ENCODE measurements at regions not wholly inside any gene's neighbourhood (a gene's known extent, or its start where the extent isn't known, plus 50 kb on each side); places are given as distances from the start of the nearest gene placed in this dataset.

GRCh38 chr2:137797641-137798040 is 166.6 kb upstream of the HNMT start:
- TF ChIP-seq, protein P1, sequence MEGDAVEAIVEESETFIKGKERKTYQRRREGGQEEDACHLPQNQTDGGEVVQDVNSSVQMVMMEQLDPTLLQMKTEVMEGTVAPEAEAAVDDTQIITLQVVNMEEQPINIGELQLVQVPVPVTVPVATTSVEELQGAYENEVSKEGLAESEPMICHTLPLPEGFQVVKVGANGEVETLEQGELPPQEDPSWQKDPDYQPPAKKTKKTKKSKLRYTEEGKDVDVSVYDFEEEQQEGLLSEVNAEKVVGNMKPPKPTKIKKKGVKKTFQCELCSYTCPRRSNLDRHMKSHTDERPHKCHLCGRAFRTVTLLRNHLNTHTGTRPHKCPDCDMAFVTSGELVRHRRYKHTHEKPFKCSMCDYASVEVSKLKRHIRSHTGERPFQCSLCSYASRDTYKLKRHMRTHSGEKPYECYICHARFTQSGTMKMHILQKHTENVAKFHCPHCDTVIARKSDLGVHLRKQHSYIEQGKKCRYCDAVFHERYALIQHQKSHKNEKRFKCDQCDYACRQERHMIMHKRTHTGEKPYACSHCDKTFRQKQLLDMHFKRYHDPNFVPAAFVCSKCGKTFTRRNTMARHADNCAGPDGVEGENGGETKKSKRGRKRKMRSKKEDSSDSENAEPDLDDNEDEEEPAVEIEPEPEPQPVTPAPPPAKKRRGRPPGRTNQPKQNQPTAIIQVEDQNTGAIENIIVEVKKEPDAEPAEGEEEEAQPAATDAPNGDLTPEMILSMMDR (IDR thresholded peaks at IDR 0.05; ENCODE audit: low read length), result no peak
- no peak for TF ChIP-seq EZH2 (IDR thresholded peaks at IDR 0.05; ENCODE audit: borderline replicate concordance, low read length)

Measured in OCI-LY1 (cell line).